GM23338 (cell line): ENCODE measurements at regions not wholly inside any gene's neighbourhood (a gene's known extent, or its start where the extent isn't known, plus 50 kb on each side); places are given as distances from the start of the nearest gene placed in this dataset.

Source experiments
- ATAC-seq: fragments of 200-7000 bp; cut with Tn5 transposase; 3 replicates; pipeline ENCODE4 v1.9.1; 2020
- DNase-seq: peaks from one replicate; pipeline ENCODE4 v3.0.0-alpha.2; 2015; ENCODE audit warnings: low spot score
- H2AFZ ChIP-seq: fragments of 200-600 bp; sonication (generic); 2 replicates; pipeline ENCODE4 v1.8.0; 2016; ENCODE audit warnings: antibody characterized with exemption, mild to moderate bottlenecking, moderate library complexity
- H3F3A ChIP-seq: fragments of 200-600 bp; sonication (generic); replicated peaks from 2 replicates; pipeline ENCODE4 v1.8.0; 2017; ENCODE audit warnings: antibody characterized with exemption, mixed run types, low read depth
- H3K27ac ChIP-seq: fragments of 200-600 bp; sonication (generic); 2 replicates; pipeline ENCODE4 v1.6.1; 2016; ENCODE audit warnings: low read depth
- H3K27me3 ChIP-seq: fragments of 200-600 bp; sonication (generic); 2 replicates; pipeline ENCODE4 v1.8.0; 2016; ENCODE audit warnings: mild to moderate bottlenecking, mixed run types, moderate library complexity; ENCODE audit not compliant: insufficient read depth
- H3K36me3 ChIP-seq: fragments of 200-600 bp; sonication (generic); 2 replicates; pipeline ENCODE4 v1.8.0; 2016; ENCODE audit warnings: mild to moderate bottlenecking; ENCODE audit not compliant: insufficient read depth
- H3K4me1 ChIP-seq: fragments of 200-600 bp; sonication (generic); 2 replicates; pipeline ENCODE4 v1.8.0; 2016; ENCODE audit warnings: mild to moderate bottlenecking, moderate library complexity; ENCODE audit not compliant: insufficient read depth
- H3K4me2 ChIP-seq: fragments of 200-600 bp; sonication (generic); 2 replicates; pipeline ENCODE4 v1.7.1; 2017; ENCODE audit warnings: mixed run types
- H3K4me3 ChIP-seq: fragments of 200-600 bp; sonication (generic); 2 replicates; pipeline ENCODE4 v1.6.1; 2016; ENCODE audit warnings: mixed run types
- H3K79me2 ChIP-seq: fragments of 200-600 bp; sonication (generic); replicated peaks from 2 replicates; pipeline ENCODE4 v1.8.0; 2017; ENCODE audit warnings: mild to moderate bottlenecking; ENCODE audit not compliant: insufficient read depth
- H3K9me2 ChIP-seq: fragments of 200-600 bp; sonication (generic); 2 replicates; pipeline ENCODE4 v1.8.0; 2017; ENCODE audit not compliant: insufficient read depth
- H4K20me1 ChIP-seq: fragments of 200-600 bp; sonication (generic); replicated peaks from 2 replicates; pipeline ENCODE4 v1.8.0; 2017; ENCODE audit warnings: mild to moderate bottlenecking; ENCODE audit not compliant: insufficient read depth
- H3K27ac Mint-ChIP-seq: 2 replicates; pipeline ENCODE4 v1.8.0; 2020; ENCODE audit warnings: inconsistent platforms, mild to moderate bottlenecking, moderate library complexity, mixed read lengths
- H3K27me3 Mint-ChIP-seq: 3 replicates; pipeline ENCODE4 v1.8.0; 2022; ENCODE audit warnings: low read depth, mild to moderate bottlenecking, moderate library complexity, mixed read lengths, inconsistent platforms; ENCODE audit not compliant: insufficient read depth, poor library complexity
- H3K36me3 Mint-ChIP-seq: 3 replicates; pipeline ENCODE4 v1.8.0; 2021; ENCODE audit warnings: low read depth, mild to moderate bottlenecking, inconsistent platforms, moderate library complexity, mixed read lengths
- H3K4me1 Mint-ChIP-seq: 3 replicates; pipeline ENCODE4 v1.8.0; 2020; ENCODE audit warnings: mild to moderate bottlenecking, inconsistent platforms, mixed read lengths
- H3K4me3 Mint-ChIP-seq: 3 replicates; pipeline ENCODE4 v1.8.0; 2021; ENCODE audit warnings: moderate library complexity, mild to moderate bottlenecking, inconsistent platforms, mixed read lengths
- H3K9me3 Mint-ChIP-seq: 3 replicates; pipeline ENCODE4 v1.8.0; 2020; ENCODE audit warnings: moderate library complexity, mild to moderate bottlenecking, inconsistent platforms, mixed read lengths
- CREB1 ChIP-seq: fragments of 250-450 bp; sonication (Bioruptor Pico); IDR thresholded peaks from 2 replicates; pipeline ENCODE4 v1.5.0; 2020; ENCODE audit warnings: low read depth, mild to moderate bottlenecking, moderate library complexity
- EZH2 ChIP-seq: fragments of 200-600 bp; sonication (generic); IDR thresholded peaks from one replicate; pipeline ENCODE4 v1.8.0; 2017; ENCODE audit warnings: antibody characterized with exemption, mild to moderate bottlenecking, low read depth; ENCODE audit not compliant: unreplicated experiment
- EZH2phosphoT487 ChIP-seq: fragments of 200-600 bp; sonication (generic); IDR thresholded peaks from one replicate; pipeline ENCODE4 v1.8.1; 2018; ENCODE audit warnings: antibody characterized with exemption; ENCODE audit not compliant: unreplicated experiment
- JUNB ChIP-seq: IDR thresholded peaks from one replicate; pipeline ENCODE4 v1.6.1; 2016; ENCODE audit warnings: antibody characterized with exemption; ENCODE audit not compliant: unreplicated experiment
- NANOG ChIP-seq: IDR thresholded peaks from 2 replicates; pipeline ENCODE4 v1.6.1; 2016; ENCODE audit warnings: antibody characterized with exemption, borderline replicate concordance
- POLR2AphosphoS5 ChIP-seq: IDR thresholded peaks from 2 replicates; pipeline ENCODE4 v1.6.1; 2016; ENCODE audit warnings: antibody characterized with exemption, low read depth
- STAT1 ChIP-seq: IDR thresholded peaks from one replicate; pipeline ENCODE4 v1.6.1; 2016; ENCODE audit warnings: antibody characterized with exemption; ENCODE audit not compliant: unreplicated experiment
- ZNF114 ChIP-seq: fragments of 250-450 bp; sonication (Bioruptor Pico); IDR thresholded peaks from 2 replicates; pipeline ENCODE4 v1.5.0; 2020; ENCODE audit warnings: mild to moderate bottlenecking, moderate library complexity
- ZNF331 ChIP-seq: fragments of 250-450 bp; sonication (Bioruptor Pico); IDR thresholded peaks from 2 replicates; pipeline ENCODE4 v1.5.0; 2020; ENCODE audit warnings: low read depth, mild to moderate bottlenecking, moderate library complexity
- TF ChIP-seq, protein P1 (sequence below): IDR thresholded peaks from one replicate; pipeline ENCODE4 v1.6.1; 2018; ENCODE audit warnings: antibody characterized with exemption; ENCODE audit not compliant: unreplicated experiment
- TF ChIP-seq, protein P2 (sequence below): fragments of 250-450 bp; sonication (Bioruptor Pico); IDR thresholded peaks from 2 replicates; pipeline ENCODE4 v1.5.0; 2020; ENCODE audit warnings: mild to moderate bottlenecking, moderate library complexity
- TF ChIP-seq, protein P3 (sequence below): IDR thresholded peaks from 2 replicates; pipeline ENCODE4 v1.6.1; 2016; ENCODE audit warnings: antibody characterized with exemption
- TF ChIP-seq, protein P4 (sequence below), 2 experiments: fragments of 200-600 bp in 1 of 2; sonication (generic) in 1 of 2; conservative IDR thresholded peaks; 2 replicates each; pipeline versions ENCODE4 v1.5.1 to v1.6.1; 2016 to 2017; ENCODE audit warnings: antibody characterized with exemption in 2 of 2, low read depth in 2 of 2, mild to moderate bottlenecking in 2 of 2, moderate library complexity in 1 of 2

DNA sequence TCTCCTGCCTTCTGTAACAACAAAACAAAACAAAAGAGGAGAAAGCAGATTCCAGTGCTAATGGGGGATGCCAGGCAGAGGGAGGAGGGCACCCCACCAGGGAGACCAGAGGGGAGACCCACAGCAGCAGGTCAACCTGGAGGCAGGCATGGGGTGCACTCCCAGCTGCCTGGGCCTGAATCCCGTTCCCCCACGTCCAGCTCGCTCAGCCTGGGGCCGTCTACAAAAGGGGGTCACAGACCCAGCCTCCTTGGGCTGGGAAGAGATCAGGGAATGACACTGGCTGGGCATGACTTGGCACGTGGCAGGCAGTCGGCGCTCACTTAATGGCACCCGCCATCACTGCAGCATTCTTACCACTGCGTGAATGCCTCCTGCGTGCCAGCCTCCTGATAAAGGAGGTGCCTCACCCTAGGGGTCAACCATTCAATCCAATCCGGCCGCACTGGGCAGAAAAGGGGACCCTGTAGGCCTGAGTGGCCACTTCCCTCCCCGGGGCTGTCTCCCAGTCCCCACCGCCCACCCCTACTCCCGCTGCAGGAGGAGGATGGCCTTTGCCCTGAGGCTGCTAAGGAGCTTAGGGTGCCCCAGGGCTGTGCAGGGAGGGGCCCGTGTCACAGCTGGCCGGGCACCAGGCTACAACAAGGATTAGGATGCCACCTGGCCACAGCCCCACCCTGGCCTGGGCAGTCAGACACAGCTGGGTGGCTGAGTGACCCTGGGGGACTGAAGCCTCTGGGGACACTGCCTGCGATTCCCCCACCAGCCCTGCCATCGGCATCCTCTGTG, 87.5 kb downstream of the NCOR2 start:
- H3K4me1 ChIP-seq = no peaks in the 10 kb centered on the region
- peaks cover 8% of the 10 kb centered on the region for H3K27me3 Mint-ChIP-seq
- DNase-seq (no peak), ATAC-seq (no peak)
- H3K27ac Mint-ChIP-seq = peak overlapping the region; percentile 55; the same call in 1 of the 2 replicates
- H3K27me3 ChIP-seq = no peaks in the 10 kb centered on the region
- H3K4me3 Mint-ChIP-seq = no peak overlapping the region
- peaks cover 17% of the 10 kb centered on the region for H4K20me1 ChIP-seq
- peaks cover 12% of the 10 kb centered on the region for H3K4me1 Mint-ChIP-seq
- H3K36me3 Mint-ChIP-seq = peaks cover 57% of the 10 kb centered on the region
- H3K9me3 Mint-ChIP-seq = peaks cover 3% of the 10 kb centered on the region; the same call in 1 of the 3 replicates
- no peak overlapping the region for H2AFZ ChIP-seq
- H3K79me2 ChIP-seq = 0 out of 2 replicates have a peak, but pooled peaks cover 9% of the 10 kb centered on the region
- peaks cover 5% of the 10 kb centered on the region for H3K36me3 ChIP-seq
- no peak overlapping the region for H3K4me2 ChIP-seq
- no peak overlapping the region for H3K4me3 ChIP-seq
- no peaks in the 10 kb centered on the region for H3F3A ChIP-seq
- H3K9me2 ChIP-seq = no peaks in the 10 kb centered on the region
- H3K27ac ChIP-seq = peak overlapping the region; percentile 14
- TF ChIP-seq EZH2phosphoT487 = no peak
- TF ChIP-seq, protein P1, sequence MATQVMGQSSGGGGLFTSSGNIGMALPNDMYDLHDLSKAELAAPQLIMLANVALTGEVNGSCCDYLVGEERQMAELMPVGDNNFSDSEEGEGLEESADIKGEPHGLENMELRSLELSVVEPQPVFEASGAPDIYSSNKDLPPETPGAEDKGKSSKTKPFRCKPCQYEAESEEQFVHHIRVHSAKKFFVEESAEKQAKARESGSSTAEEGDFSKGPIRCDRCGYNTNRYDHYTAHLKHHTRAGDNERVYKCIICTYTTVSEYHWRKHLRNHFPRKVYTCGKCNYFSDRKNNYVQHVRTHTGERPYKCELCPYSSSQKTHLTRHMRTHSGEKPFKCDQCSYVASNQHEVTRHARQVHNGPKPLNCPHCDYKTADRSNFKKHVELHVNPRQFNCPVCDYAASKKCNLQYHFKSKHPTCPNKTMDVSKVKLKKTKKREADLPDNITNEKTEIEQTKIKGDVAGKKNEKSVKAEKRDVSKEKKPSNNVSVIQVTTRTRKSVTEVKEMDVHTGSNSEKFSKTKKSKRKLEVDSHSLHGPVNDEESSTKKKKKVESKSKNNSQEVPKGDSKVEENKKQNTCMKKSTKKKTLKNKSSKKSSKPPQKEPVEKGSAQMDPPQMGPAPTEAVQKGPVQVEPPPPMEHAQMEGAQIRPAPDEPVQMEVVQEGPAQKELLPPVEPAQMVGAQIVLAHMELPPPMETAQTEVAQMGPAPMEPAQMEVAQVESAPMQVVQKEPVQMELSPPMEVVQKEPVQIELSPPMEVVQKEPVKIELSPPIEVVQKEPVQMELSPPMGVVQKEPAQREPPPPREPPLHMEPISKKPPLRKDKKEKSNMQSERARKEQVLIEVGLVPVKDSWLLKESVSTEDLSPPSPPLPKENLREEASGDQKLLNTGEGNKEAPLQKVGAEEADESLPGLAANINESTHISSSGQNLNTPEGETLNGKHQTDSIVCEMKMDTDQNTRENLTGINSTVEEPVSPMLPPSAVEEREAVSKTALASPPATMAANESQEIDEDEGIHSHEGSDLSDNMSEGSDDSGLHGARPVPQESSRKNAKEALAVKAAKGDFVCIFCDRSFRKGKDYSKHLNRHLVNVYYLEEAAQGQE = no peak
- TF ChIP-seq, protein P2, sequence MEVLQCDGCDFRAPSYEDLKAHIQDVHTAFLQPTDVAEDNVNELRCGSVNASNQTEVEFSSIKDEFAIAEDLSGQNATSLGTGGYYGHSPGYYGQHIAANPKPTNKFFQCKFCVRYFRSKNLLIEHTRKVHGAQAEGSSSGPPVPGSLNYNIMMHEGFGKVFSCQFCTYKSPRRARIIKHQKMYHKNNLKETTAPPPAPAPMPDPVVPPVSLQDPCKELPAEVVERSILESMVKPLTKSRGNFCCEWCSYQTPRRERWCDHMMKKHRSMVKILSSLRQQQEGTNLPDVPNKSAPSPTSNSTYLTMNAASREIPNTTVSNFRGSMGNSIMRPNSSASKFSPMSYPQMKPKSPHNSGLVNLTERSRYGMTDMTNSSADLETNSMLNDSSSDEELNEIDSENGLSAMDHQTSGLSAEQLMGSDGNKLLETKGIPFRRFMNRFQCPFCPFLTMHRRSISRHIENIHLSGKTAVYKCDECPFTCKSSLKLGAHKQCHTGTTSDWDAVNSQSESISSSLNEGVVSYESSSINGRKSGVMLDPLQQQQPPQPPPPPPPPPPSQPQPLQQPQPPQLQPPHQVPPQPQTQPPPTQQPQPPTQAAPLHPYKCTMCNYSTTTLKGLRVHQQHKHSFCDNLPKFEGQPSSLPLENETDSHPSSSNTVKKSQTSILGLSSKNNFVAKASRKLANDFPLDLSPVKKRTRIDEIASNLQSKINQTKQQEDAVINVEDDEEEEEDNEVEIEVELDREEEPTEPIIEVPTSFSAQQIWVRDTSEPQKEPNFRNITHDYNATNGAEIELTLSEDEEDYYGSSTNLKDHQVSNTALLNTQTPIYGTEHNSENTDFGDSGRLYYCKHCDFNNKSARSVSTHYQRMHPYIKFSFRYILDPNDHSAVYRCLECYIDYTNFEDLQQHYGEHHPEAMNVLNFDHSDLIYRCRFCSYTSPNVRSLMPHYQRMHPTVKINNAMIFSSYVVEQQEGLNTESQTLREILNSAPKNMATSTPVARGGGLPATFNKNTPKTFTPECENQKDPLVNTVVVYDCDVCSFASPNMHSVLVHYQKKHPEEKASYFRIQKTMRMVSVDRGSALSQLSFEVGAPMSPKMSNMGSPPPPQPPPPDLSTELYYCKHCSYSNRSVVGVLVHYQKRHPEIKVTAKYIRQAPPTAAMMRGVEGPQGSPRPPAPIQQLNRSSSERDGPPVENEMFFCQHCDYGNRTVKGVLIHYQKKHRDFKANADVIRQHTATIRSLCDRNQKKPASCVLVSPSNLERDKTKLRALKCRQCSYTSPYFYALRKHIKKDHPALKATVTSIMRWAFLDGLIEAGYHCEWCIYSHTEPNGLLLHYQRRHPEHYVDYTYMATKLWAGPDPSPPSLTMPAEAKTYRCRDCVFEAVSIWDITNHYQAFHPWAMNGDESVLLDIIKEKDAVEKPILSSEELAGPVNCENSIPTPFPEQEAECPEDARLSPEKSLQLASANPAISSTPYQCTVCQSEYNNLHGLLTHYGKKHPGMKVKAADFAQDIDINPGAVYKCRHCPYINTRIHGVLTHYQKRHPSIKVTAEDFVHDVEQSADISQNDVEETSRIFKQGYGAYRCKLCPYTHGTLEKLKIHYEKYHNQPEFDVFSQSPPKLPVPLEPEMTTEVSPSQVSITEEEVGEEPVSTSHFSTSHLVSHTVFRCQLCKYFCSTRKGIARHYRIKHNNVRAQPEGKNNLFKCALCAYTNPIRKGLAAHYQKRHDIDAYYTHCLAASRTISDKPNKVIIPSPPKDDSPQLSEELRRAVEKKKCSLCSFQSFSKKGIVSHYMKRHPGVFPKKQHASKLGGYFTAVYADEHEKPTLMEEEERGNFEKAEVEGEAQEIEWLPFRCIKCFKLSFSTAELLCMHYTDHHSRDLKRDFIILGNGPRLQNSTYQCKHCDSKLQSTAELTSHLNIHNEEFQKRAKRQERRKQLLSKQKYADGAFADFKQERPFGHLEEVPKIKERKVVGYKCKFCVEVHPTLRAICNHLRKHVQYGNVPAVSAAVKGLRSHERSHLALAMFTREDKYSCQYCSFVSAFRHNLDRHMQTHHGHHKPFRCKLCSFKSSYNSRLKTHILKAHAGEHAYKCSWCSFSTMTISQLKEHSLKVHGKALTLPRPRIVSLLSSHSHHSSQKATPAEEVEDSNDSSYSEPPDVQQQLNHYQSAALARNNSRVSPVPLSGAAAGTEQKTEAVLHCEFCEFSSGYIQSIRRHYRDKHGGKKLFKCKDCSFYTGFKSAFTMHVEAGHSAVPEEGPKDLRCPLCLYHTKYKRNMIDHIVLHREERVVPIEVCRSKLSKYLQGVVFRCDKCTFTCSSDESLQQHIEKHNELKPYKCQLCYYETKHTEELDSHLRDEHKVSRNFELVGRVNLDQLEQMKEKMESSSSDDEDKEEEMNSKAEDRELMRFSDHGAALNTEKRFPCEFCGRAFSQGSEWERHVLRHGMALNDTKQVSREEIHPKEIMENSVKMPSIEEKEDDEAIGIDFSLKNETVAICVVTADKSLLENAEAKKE (CRISPR knock-in tag) = no peak
- no peak for TF ChIP-seq STAT1
- TF ChIP-seq JUNB = no peak
- TF ChIP-seq, protein P3, sequence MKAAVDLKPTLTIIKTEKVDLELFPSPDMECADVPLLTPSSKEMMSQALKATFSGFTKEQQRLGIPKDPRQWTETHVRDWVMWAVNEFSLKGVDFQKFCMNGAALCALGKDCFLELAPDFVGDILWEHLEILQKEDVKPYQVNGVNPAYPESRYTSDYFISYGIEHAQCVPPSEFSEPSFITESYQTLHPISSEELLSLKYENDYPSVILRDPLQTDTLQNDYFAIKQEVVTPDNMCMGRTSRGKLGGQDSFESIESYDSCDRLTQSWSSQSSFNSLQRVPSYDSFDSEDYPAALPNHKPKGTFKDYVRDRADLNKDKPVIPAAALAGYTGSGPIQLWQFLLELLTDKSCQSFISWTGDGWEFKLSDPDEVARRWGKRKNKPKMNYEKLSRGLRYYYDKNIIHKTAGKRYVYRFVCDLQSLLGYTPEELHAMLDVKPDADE = no peak
- TF ChIP-seq, protein P4, sequence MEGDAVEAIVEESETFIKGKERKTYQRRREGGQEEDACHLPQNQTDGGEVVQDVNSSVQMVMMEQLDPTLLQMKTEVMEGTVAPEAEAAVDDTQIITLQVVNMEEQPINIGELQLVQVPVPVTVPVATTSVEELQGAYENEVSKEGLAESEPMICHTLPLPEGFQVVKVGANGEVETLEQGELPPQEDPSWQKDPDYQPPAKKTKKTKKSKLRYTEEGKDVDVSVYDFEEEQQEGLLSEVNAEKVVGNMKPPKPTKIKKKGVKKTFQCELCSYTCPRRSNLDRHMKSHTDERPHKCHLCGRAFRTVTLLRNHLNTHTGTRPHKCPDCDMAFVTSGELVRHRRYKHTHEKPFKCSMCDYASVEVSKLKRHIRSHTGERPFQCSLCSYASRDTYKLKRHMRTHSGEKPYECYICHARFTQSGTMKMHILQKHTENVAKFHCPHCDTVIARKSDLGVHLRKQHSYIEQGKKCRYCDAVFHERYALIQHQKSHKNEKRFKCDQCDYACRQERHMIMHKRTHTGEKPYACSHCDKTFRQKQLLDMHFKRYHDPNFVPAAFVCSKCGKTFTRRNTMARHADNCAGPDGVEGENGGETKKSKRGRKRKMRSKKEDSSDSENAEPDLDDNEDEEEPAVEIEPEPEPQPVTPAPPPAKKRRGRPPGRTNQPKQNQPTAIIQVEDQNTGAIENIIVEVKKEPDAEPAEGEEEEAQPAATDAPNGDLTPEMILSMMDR (conservative IDR thresholded peaks at IDR 0.05; ENCODE audit: low read depth in 2 of 2) = no peak
- TF ChIP-seq NANOG = no peak
- TF ChIP-seq POLR2AphosphoS5 = no peak
- no peak for TF ChIP-seq ZNF114 (CRISPR knock-in tag)
- TF ChIP-seq CREB1 (CRISPR knock-in tag) = no peak
- no peak for TF ChIP-seq EZH2
- no peak for TF ChIP-seq ZNF331
